ENCODE measurements at regions not wholly inside any gene's neighbourhood (a gene's known extent, or its start where the extent isn't known, plus 50 kb on each side); places are given as distances from the start of the nearest gene placed in this dataset.
"Not testable (repeated sequence)": the region's sequence is repeated elsewhere in the genome, so short reads cannot be mapped to it uniquely, and the experiment has no call there.

DNA sequence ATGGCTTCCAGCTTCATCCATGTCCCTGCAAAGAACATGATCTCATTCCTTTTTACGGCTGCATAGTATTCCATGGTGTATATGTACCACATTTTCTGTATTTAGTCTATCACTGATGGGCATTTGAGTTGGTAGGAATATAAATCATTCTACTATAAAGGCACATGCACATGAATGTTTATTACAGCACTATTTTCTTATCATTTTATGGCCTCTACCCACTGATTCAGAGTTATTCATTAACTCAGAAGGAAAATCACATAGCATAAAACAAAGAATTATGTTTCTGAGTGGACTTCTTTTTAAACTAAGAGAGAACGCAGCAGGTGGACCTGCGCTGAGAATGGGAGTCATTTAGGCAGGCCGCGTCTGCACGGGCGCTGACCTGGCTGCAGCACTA, 619.6 kb downstream of the FBXO15 start:
- no TSS peak for BruUV-seq (replicated peaks)
- ChIA-PET POLR2A (ENCODE audit: low non-redundant PET) (no interaction called here), CTCF (no interaction called here)
- Histone ChIP-seq H3K27ac (ENCODE audit: low read depth, low read length, poor library complexity, severe bottlenecking) (no peak overlapping the region), H3K27me3 (replicated peaks; ENCODE audit: insufficient read depth, low read depth, low read length, poor library complexity) (no peaks in the 10 kb centered on the region), H3K4me1 (ENCODE audit: insufficient read depth, low read length, poor library complexity, severe bottlenecking) (no peaks in the 10 kb centered on the region), H3K4me3 (ENCODE audit: low read depth, low read length, poor library complexity, severe bottlenecking) (no peak overlapping the region), H3K9me3 (ENCODE audit: low read depth, low read length, poor library complexity, severe bottlenecking) (no peaks in the 10 kb centered on the region), H3K36me3 (ENCODE audit: insufficient read depth, low read length, poor library complexity, severe bottlenecking) (no peaks in the 10 kb centered on the region)
- intact Hi-C loops (cut with micrococcal nuclease; ENCODE audit: unreplicated experiment), result no loop called here
- no peak for DNase-seq (ENCODE audit: low spot score)
- no peak for TF ChIP-seq EZH2 (IDR thresholded peaks at IDR 0.05; ENCODE audit: borderline replicate concordance, low read depth, low read length, poor library complexity, severe bottlenecking)
- no peak for TF ChIP-seq CTCF (conservative IDR thresholded peaks at IDR 0.05; ENCODE audit: low read depth, low read length)

GRCh38 chr18:73520229-73520628, 627.4 kb downstream of the FBXO15 start:
- TF ChIP-seq CTCF (conservative IDR thresholded peaks at IDR 0.05; ENCODE audit: low read depth, low read length) (0 out of 2 replicates have a peak, but pooled peaks have one; percentile 16), EZH2 (IDR thresholded peaks at IDR 0.05; ENCODE audit: borderline replicate concordance, low read depth, low read length, poor library complexity, severe bottlenecking) (no peak)
- H3K36me3 ChIP-seq (ENCODE audit: insufficient read depth, low read length, poor library complexity, severe bottlenecking), result no peaks in the 10 kb centered on the region
- no TSS peak for BruUV-seq (replicated peaks)
- POLR2A ChIA-PET (ENCODE audit: low non-redundant PET), result no interaction called here
- no peak for DNase-seq (ENCODE audit: low spot score)
- intact Hi-C loops (cut with micrococcal nuclease; ENCODE audit: unreplicated experiment), result no loop called here
- H3K9me3 ChIP-seq (ENCODE audit: low read depth, low read length, poor library complexity, severe bottlenecking), result no peaks in the 10 kb centered on the region
- no peaks in the 10 kb centered on the region for H3K27me3 ChIP-seq (replicated peaks; ENCODE audit: insufficient read depth, low read depth, low read length, poor library complexity)
- no peak overlapping the region for H3K4me3 ChIP-seq (ENCODE audit: low read depth, low read length, poor library complexity, severe bottlenecking)
- H3K27ac ChIP-seq (ENCODE audit: low read depth, low read length, poor library complexity, severe bottlenecking), result no peak overlapping the region
- no peaks in the 10 kb centered on the region for H3K4me1 ChIP-seq (ENCODE audit: insufficient read depth, low read length, poor library complexity, severe bottlenecking)
- CTCF ChIA-PET, result no interaction called here

- POLR2A ChIA-PET (ENCODE audit: low non-redundant PET); CTCF ChIA-PET; H3K9me3 ChIP-seq (ENCODE audit: low read depth, low read length, poor library complexity, severe bottlenecking); H3K27me3 ChIP-seq (replicated peaks; ENCODE audit: insufficient read depth, low read depth, low read length, poor library complexity); intact Hi-C loops (cut with micrococcal nuclease; ENCODE audit: unreplicated experiment); H3K4me1 ChIP-seq (ENCODE audit: insufficient read depth, low read length, poor library complexity, severe bottlenecking); H3K36me3 ChIP-seq (ENCODE audit: insufficient read depth, low read length, poor library complexity, severe bottlenecking); BruUV-seq (replicated peaks); H3K4me3 ChIP-seq (ENCODE audit: low read depth, low read length, poor library complexity, severe bottlenecking); H3K27ac ChIP-seq (ENCODE audit: low read depth, low read length, poor library complexity, severe bottlenecking); DNase-seq (ENCODE audit: low spot score): not testable (repeated sequence)
Measured at GRCh38 chr18:73516056-73516455, 631.6 kb downstream of the FBXO15 start.

DNA sequence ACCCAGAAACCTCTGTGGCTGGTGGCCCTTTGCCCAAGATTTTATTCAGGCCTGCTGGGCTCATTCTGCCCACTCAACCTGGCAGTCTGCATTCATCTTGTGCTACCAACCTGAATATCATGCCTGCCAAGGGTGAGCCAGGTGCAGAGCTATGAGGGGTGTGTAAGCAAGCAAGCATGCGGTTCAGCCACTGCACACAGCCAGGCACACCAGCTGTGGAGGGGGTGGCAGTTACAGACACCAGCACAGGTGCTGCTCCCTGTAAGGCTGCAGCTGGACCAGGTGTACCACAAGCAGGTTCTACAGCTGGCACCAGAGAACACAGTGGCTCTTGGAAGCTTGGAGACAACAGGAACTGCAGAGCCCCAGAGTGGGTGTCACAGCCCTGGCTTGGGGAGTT, 633.2 kb downstream of the FBXO15 start:
- ChIA-PET POLR2A (ENCODE audit: low non-redundant PET) (no interaction called here), CTCF (no interaction called here)
- DNase-seq (ENCODE audit: low spot score), result no peak
- H3K36me3 ChIP-seq (ENCODE audit: insufficient read depth, low read length, poor library complexity, severe bottlenecking), result no peaks in the 10 kb centered on the region
- no peak overlapping the region for H3K4me3 ChIP-seq (ENCODE audit: low read depth, low read length, poor library complexity, severe bottlenecking)
- no TSS peak for BruUV-seq (replicated peaks)
- no peaks in the 10 kb centered on the region for H3K9me3 ChIP-seq (ENCODE audit: low read depth, low read length, poor library complexity, severe bottlenecking)
- intact Hi-C loops (cut with micrococcal nuclease; ENCODE audit: unreplicated experiment), result no loop called here
- H3K4me1 ChIP-seq (ENCODE audit: insufficient read depth, low read length, poor library complexity, severe bottlenecking), result no peaks in the 10 kb centered on the region
- H3K27me3 ChIP-seq (replicated peaks; ENCODE audit: insufficient read depth, low read depth, low read length, poor library complexity), result no peaks in the 10 kb centered on the region
- H3K27ac ChIP-seq (ENCODE audit: low read depth, low read length, poor library complexity, severe bottlenecking), result no peak overlapping the region
- TF ChIP-seq EZH2 (IDR thresholded peaks at IDR 0.05; ENCODE audit: borderline replicate concordance, low read depth, low read length, poor library complexity, severe bottlenecking) (no peak), CTCF (conservative IDR thresholded peaks at IDR 0.05; ENCODE audit: low read depth, low read length) (no peak)

All from A673 (cell line).